ENCODE measurements at regions not wholly inside any gene's neighbourhood (a gene's known extent, or its start where the extent isn't known, plus 50 kb on each side); places are given as distances from the start of the nearest gene placed in this dataset.

- DNase-seq (ENCODE audit: low read depth): no peak
Measured at GRCh38 chr2:238560234-238560633, 133.5 kb downstream of the ASB1 start.

DNA sequence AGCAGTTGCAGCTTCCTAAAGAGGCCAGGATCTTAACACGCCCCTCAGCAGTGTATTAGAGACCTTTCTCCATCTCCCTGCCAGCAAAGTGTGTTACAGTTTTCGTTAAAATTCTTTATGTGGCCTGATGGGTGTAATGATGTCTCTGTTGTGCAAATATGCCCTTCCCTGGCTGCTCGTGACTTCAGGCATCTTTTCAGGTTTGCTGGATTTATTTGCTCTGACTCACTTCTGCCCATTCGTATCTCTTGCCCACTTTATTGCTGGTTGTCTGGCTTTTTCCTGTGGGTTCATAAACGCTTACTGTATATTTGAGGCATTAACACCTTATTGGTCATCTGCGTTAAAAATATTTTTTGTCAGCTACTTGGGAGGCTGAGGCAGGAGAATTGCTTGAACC, 134.5 kb downstream of the ASB1 start:
- DNase-seq (ENCODE audit: low read depth): no peak

GRCh38 chr2:238562446-238562845, 135.7 kb downstream of the ASB1 start:
- DNase-seq (ENCODE audit: low read depth): no peak

GRCh38 chr2:238563551-238563950, 136.8 kb downstream of the ASB1 start:
- no peak for DNase-seq (ENCODE audit: low read depth)

DNA sequence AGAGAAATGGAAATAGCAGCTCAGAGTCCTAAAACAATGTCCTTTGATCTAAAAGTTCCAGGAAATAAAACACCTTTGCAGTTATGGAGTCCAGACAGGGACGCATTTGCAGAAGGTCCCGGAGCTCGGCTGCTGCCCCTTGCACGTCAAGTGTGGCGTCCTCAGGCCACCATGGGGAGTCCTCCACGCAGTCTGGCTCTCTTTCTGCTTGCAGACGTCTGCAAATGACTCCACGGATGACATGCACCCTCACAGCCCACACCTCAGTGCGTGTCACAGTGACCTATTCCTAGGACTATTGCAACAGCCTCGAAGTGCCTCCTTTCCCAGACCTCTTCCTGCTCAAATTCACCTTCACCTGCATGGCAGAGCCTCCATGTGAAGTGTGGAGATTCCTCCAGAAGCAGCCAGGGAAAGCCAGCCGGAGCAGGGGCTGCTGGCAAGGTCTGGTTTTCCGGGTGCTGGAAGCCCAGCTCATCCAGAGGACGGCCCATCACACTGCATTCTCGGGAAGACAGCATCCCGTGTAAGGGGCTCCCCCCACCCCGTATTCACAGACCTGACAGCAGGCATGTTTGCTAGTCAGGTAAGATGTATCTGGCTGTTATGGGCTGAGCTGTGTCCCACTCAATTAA, 137.7 kb downstream of the ASB1 start:
- no peak for DNase-seq (ENCODE audit: low read depth)

- no peak for DNase-seq (ENCODE audit: low read depth)
Measured at GRCh38 chr2:238565031-238565430, 138.3 kb downstream of the ASB1 start.

DNA sequence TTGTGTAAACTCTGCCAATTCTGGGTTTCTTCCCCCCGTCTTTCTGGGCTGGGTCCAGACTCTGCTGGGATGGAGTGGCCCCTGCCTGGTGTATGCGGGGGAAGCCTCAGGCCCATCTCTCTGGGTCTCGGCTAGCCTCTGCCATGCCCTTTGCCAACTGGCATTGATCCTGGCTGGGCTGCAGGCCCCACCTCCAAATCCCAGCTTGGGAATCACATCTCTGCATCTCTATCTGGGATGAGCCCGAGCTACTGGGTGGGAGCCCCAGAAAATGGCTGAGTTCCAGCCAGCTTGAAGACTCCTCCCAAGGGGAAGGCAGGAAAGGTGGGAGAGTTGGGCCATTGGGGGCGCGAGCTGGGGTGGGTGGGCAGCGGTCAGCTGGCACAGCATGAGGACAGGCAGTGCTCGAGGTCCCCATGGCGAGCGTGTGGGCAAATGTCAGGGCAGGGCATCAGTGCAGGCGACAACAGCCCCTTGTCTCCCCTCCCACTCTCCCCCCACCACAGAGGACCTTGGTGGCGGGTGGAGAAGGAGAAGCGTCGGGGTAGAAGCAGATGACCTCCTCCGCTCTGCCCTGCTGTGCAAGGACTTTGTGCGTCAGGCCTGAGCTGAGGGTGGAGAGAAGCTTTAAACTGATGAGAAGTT, 139.4 kb downstream of the ASB1 start:
- DNase-seq (ENCODE audit: low read depth): no peak

GRCh38 chr2:238567067-238567855, 140.5 kb downstream of the ASB1 start:
- no peak for DNase-seq (ENCODE audit: low read depth)

DNA sequence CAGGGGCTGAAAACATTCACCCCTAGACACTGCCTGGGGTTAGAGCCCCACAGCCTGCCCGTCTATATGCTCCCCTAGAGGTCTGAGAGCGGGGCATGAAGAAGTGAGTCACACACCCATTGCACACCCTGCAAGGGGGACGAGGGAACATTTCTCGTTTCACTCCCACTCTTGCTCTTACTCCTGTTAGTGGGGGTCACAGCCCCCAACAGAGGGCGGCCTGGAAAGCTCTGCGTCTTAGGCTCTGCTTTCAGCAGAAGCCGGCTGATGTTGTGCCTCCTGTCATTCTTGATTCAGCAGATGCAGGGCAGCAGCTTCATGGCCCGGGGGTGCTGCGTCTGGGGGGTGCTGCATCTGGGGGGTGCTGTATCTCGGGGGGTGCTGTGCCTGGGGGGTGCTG, 141.3 kb downstream of the ASB1 start:
- DNase-seq (ENCODE audit: low read depth): no peak

- no peak for DNase-seq (ENCODE audit: low read depth)
Measured at GRCh38 chr2:238568455-238569440, 142.0 kb downstream of the ASB1 start.

- no peak for DNase-seq (ENCODE audit: low read depth)
Measured at GRCh38 chr2:238569507-238570195, 142.9 kb downstream of the ASB1 start.

GRCh38 chr2:238570391-238570790, 143.7 kb downstream of the ASB1 start:
- DNase-seq (ENCODE audit: low read depth): no peak

- DNase-seq (ENCODE audit: low read depth): no peak
Measured at GRCh38 chr2:238570926-238571325, 144.2 kb downstream of the ASB1 start.

GRCh38 chr2:238571661-238572372, 145.1 kb downstream of the ASB1 start:
- no peak for DNase-seq (ENCODE audit: low read depth)

DNA sequence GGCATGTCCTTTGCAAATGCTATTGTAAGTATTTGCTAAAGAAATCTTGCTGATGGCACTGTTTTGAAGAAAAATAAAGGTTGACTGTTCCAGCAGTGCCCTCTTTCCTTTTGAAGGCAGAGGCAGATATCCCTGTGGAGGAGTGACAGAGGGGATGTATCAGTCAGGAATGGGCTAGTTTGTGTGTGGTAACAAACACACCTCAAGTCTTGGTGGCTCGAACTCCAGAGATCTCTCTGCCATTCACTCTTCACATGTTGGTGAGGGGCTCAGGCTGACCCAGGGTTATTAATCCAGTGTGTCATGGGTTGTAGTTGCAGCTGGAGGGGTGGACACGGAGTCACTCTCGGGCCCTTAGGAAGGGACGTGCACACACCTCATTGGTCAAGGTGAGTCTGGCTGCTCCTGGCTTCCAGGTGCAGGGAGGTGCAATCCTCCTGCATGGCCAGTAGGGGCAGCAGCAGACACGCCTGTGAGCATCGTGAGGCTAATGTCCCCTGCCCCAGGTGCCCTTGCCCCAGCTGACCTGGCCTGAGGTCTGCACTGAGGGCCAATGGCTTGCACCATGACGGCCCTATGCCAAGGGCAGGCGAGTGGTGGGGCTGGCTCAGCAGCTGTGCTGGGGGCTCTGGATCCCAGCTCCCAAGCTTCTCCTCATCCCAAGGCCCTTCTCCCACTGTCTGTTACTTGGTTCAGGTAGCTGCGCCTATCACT, 146.5 kb downstream of the ASB1 start:
- DNase-seq (ENCODE audit: low read depth): no peak

GRCh38 chr2:238573916-238574315, 147.2 kb downstream of the ASB1 start:
- DNase-seq (ENCODE audit: low read depth): no peak

DNA sequence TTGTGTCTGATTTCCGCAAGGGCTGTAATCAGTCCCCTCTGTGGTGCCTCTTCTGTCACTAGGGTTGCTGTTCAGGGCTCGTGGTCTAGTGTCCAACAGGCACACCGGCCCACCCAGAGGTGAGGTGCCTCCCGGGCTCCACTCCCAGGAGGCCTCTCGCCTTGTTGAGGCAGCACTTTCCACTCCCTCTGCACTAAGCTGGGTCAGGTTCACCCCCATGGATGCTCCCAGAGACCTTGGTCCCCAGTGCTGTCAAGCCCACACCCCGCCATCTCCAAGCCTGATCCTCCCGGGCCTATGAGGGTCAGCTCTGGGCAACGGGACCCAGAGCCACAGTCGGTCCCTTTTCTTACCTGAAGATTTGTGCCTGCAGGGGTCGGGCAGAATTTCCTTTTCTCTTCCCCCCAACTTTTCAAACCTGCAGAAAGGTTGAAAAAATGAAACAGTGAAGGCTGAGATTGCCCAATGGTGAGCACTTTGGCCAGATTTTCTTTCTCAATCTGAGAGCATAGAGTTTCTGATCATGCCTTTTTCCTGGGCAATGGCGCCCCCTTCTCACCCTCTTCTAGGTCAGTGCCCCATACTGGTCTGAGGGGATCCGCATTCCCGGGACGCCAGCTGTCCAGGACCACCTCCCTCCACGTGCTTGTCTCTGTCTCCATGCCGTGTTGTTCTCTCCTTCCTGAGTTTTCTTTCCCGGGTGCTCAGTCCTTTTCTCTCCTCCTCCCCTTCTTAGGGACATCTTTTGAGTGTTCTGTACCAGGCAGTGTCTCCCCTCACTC, 148.0 kb downstream of the ASB1 start:
- DNase-seq (ENCODE audit: low read depth): no peak

- no peak for DNase-seq (ENCODE audit: low read depth)
Measured at GRCh38 chr2:238576674-238577073, 149.9 kb downstream of the ASB1 start.

DNA sequence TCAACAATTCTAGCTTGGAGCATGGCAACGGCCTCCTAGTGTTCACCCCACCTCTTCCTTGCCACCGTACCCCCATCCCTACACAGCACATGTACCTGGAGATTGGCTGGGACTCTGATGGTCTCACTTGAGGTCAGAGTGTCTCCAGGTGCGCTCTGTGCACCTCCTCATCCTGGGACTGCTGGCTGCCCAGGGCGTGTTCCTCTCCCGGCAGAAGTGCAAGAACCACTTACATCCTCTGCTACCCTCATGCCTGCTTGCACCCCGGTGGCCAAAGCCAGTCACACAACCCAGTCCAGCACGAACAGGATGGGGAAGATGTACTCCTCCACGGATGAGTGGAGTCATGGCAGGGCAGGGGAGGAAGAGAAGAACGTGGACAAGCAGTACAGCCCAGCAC, 151.5 kb downstream of the ASB1 start:
- no peak for DNase-seq (ENCODE audit: low read depth)

Data from LHCN-M2 (cell line).